Ovary (tissue), 7 donors: ENCODE measurements at regions not wholly inside any gene's neighbourhood (a gene's known extent, or its start where the extent isn't known, plus 50 kb on each side); places are given as distances from the start of the nearest gene placed in this dataset.

Experiments
- DNase-seq, 5 donors: peaks; one replicate each; pipeline ENCODE4 v3.0.0-alpha.2; 2019 to 2020
- H3K27ac ChIP-seq, 2 donors: fragments of 200-600 bp; one replicate each; pipeline versions ENCODE4 v1.5.1 to v1.8.0; 2019 to 2022
- H3K27me3 ChIP-seq: fragments of 200-600 bp; one replicate; pipeline ENCODE4 v1.8.0; 2022
- H3K36me3 ChIP-seq: fragments of 200-600 bp; sonication (generic); one replicate; pipeline ENCODE4 v1.5.1; 2019
- H3K4me1 ChIP-seq: one replicate; pipeline ENCODE4 v1.8.1; 2013; ENCODE audit warnings: mild to moderate bottlenecking, moderate library complexity; ENCODE audit not compliant: insufficient read depth
- H3K4me3 ChIP-seq: fragments of 200-600 bp; sonication (generic); one replicate; pipeline ENCODE4 v1.5.1; 2017
- H3K9me3 ChIP-seq, 2 donors: fragments of 200-600 bp in 1 of 2; sonication (generic) in 1 of 2; one replicate each; pipeline versions ENCODE4 v1.5.1 to v1.8.1; 2013 to 2019; ENCODE audit warnings: mild to moderate bottlenecking in 1 of 2, moderate library complexity in 1 of 2
- EP300 ChIP-seq: sonication (generic); formaldehyde crosslinking; IDR thresholded peaks from one replicate; pipeline ENCODE4 v1.6.1; 2017; ENCODE audit warnings: antibody characterized with exemption
- POLR2A ChIP-seq: fragments of 450-650 bp; IDR thresholded peaks from one replicate; pipeline ENCODE4 v1.6.1; 2017; ENCODE audit warnings: antibody characterized with exemption, mild to moderate bottlenecking, moderate library complexity
- WGBS, 3 donors: extraction: QIAGEN DNeasy Blood & Tissue Kit in 1 of 3; methylation state at CpG; one replicate each; pipeline versions ENCODE4 v1.1.5 to v1.1.7; 2013 to 2017; 5-methylcytosine and 5-hydroxymethylcytosine counted together
- intact Hi-C, 4 donors: fragments of 100-400 bp; cut with DNase I; formaldehyde crosslinking; loops; one replicate each; pipeline versions ENCODE4 v1.11.0 to v1.15.1; 2022 to 2023
- TF ChIP-seq, protein P1 (sequence below), 3 donors: fragments of 450-650 bp in 2 of 3; fragments of 200-600 bp in 1 of 3; IDR thresholded peaks; one replicate each; pipeline versions ENCODE4 v1.5.1 to v1.8.0; 2016 to 2022; ENCODE audit warnings: antibody characterized with exemption in 3 of 3, mild to moderate bottlenecking in 1 of 3
- donor health status: DM: no; HTN: no; CAD: no; lungs with moderate emphysema.
- donor health status: DM: no; HTN: no; CAD: no.
- donor health status: Bipolar disorder and iron deficiency.
- donor health status: DM: no; HTN: no; CAD: no.
- donor health status: DM: yes; HTN: yes; CAD: no.

- no peak overlapping the region for H3K4me3 ChIP-seq
- H3K27ac ChIP-seq: no peak overlapping the region
- no peak for DNase-seq
- no peak for TF ChIP-seq POLR2A
- TF ChIP-seq EP300: no peak
- TF ChIP-seq, protein P1, sequence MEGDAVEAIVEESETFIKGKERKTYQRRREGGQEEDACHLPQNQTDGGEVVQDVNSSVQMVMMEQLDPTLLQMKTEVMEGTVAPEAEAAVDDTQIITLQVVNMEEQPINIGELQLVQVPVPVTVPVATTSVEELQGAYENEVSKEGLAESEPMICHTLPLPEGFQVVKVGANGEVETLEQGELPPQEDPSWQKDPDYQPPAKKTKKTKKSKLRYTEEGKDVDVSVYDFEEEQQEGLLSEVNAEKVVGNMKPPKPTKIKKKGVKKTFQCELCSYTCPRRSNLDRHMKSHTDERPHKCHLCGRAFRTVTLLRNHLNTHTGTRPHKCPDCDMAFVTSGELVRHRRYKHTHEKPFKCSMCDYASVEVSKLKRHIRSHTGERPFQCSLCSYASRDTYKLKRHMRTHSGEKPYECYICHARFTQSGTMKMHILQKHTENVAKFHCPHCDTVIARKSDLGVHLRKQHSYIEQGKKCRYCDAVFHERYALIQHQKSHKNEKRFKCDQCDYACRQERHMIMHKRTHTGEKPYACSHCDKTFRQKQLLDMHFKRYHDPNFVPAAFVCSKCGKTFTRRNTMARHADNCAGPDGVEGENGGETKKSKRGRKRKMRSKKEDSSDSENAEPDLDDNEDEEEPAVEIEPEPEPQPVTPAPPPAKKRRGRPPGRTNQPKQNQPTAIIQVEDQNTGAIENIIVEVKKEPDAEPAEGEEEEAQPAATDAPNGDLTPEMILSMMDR (IDR thresholded peaks at IDR 0.05): no peak
- no peaks in the 10 kb centered on the region for H3K27me3 ChIP-seq
- intact Hi-C loops: no loop called here
- 88% methylated on average over 3 of the region's 3 CpGs for WGBS, 3 donors
- no peaks in the 10 kb centered on the region for H3K9me3 ChIP-seq
- no peaks in the 10 kb centered on the region for H3K4me1 ChIP-seq
- H3K36me3 ChIP-seq: no peaks in the 10 kb centered on the region
Observed at GRCh38 chr12:107347261-107347660, 253.9 kb upstream of the CRY1 start.

GRCh38 chr12:107349008-107349747, 255.8 kb upstream of the CRY1 start:
- WGBS, 3 donors: 24 to 27% (median 26%) methylated on average over 5 of the region's 5 CpGs
- no peak for TF ChIP-seq EP300
- no peak for TF ChIP-seq POLR2A
- TF ChIP-seq, protein P1 (IDR thresholded peaks at IDR 0.05): no peak
- H3K4me1 ChIP-seq: no peaks in the 10 kb centered on the region
- H3K9me3 ChIP-seq: no peaks in the 10 kb centered on the region
- no peak overlapping the region for H3K4me3 ChIP-seq
- H3K36me3 ChIP-seq: no peaks in the 10 kb centered on the region
- no peak overlapping the region for H3K27ac ChIP-seq
- no peak for DNase-seq
- intact Hi-C loops: no loop called here
- H3K27me3 ChIP-seq: no peaks in the 10 kb centered on the region

- DNase-seq: no peak
- no peaks in the 10 kb centered on the region for H3K36me3 ChIP-seq
- intact Hi-C loops: no loop called here
- TF ChIP-seq EP300 (no peak), POLR2A (no peak)
- TF ChIP-seq, protein P1 (IDR thresholded peaks at IDR 0.05): no peak
- no peaks in the 10 kb centered on the region for H3K4me1 ChIP-seq
- H3K27me3 ChIP-seq: no peaks in the 10 kb centered on the region
- H3K4me3 ChIP-seq: no peak overlapping the region
- H3K9me3 ChIP-seq: no peaks in the 10 kb centered on the region
- 69 to 85% (median 72%) methylated on average over 2 of the region's 2 CpGs for WGBS, 3 donors
- H3K27ac ChIP-seq: no peak overlapping the region
Observed at GRCh38 chr12:107349839-107350238, 256.5 kb upstream of the CRY1 start.

DNA sequence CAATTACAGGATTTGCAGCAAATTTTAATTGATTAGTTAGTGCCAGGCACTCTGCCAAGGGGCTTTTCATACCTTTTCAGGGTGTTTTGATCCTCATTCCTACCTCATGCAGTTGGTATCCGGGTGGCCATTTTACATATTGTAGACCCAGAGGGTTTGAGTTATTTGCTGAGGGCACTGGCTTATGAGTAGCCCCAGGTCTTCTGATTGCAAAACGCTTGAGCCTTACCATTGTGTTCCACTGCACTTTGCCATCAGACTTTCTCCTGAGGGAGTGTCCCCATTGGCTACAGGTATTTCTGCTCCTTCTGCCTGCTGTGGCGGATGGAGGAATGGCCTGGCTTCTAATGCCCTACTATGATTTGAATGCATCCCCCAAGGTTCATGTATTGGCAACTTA, 257.8 kb upstream of the CRY1 start:
- 73 to 86% (median 75%) methylated on average over 3 of the region's 3 CpGs for WGBS, 3 donors
- intact Hi-C loops: no loop called here
- TF ChIP-seq EP300 (no peak), POLR2A (no peak)
- TF ChIP-seq, protein P1 (IDR thresholded peaks at IDR 0.05): no peak
- Histone ChIP-seq H3K27me3 (no peaks in the 10 kb centered on the region), H3K27ac (no peak overlapping the region), H3K36me3 (no peaks in the 10 kb centered on the region), H3K4me3 (no peak overlapping the region), H3K9me3 (no peaks in the 10 kb centered on the region), H3K4me1 (no peaks in the 10 kb centered on the region)
- DNase-seq: no peak
